Tibial nerve (tissue), 3 donors: ENCODE measurements at regions not wholly inside any gene's neighbourhood (a gene's known extent, or its start where the extent isn't known, plus 50 kb on each side); places are given as distances from the start of the nearest gene placed in this dataset.

Source experiments
- POLR2A ChIP-seq, 2 donors: fragments of 450-650 bp; IDR thresholded peaks; one replicate each; pipeline ENCODE4 v1.6.1; 2017; ENCODE audit warnings: antibody characterized with exemption in 2 of 2, mild to moderate bottlenecking in 2 of 2, moderate library complexity in 2 of 2
- TF ChIP-seq, protein P1 (sequence below), 5 experiments: fragments of 200-600 bp in 3 of 5; fragments of 450-650 bp in 2 of 5; sonication (generic) in 3 of 5; IDR thresholded peaks; one replicate each; pipeline ENCODE4 v1.5.1; 2016 to 2019; ENCODE audit warnings: antibody characterized with exemption in 5 of 5, mild to moderate bottlenecking in 3 of 5, moderate library complexity in 2 of 5

- TF ChIP-seq, protein P1, sequence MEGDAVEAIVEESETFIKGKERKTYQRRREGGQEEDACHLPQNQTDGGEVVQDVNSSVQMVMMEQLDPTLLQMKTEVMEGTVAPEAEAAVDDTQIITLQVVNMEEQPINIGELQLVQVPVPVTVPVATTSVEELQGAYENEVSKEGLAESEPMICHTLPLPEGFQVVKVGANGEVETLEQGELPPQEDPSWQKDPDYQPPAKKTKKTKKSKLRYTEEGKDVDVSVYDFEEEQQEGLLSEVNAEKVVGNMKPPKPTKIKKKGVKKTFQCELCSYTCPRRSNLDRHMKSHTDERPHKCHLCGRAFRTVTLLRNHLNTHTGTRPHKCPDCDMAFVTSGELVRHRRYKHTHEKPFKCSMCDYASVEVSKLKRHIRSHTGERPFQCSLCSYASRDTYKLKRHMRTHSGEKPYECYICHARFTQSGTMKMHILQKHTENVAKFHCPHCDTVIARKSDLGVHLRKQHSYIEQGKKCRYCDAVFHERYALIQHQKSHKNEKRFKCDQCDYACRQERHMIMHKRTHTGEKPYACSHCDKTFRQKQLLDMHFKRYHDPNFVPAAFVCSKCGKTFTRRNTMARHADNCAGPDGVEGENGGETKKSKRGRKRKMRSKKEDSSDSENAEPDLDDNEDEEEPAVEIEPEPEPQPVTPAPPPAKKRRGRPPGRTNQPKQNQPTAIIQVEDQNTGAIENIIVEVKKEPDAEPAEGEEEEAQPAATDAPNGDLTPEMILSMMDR (IDR thresholded peaks at IDR 0.05) = no peak
- no peak for TF ChIP-seq POLR2A (IDR thresholded peaks at IDR 0.05)
Observed at GRCh38 chr3:182121401-182121800, 409.7 kb downstream of the SOX2 start.
